Smooth muscle cell (in vitro differentiated cells): ENCODE measurements at regions not wholly inside any gene's neighbourhood (a gene's known extent, or its start where the extent isn't known, plus 50 kb on each side); places are given as distances from the start of the nearest gene placed in this dataset.
A peak's percentile ranks its signal among the peaks of the same experiment; 100 is the strongest.

Source experiments
- DNase-seq: peaks from one replicate; lab custom pipeline; 2025; ENCODE audit not compliant: unreplicated experiment; lab: John Stamatoyannopoulos, UW
- H2AFZ ChIP-seq: fragments of 200-600 bp; sonication (generic); 2 replicates; pipeline ENCODE4 v1.6.0; 2016; ENCODE audit warnings: antibody characterized with exemption, low read depth, mild to moderate bottlenecking
- H3F3A ChIP-seq: fragments of 200-600 bp; sonication (generic); 2 replicates; pipeline ENCODE4 v1.6.0; 2017; ENCODE audit warnings: antibody characterized with exemption, low read depth
- H3K27ac ChIP-seq: fragments of 200-600 bp; sonication (generic); 2 replicates; pipeline ENCODE4 v1.5.1; 2016; ENCODE audit warnings: low read depth, mild to moderate bottlenecking
- H3K27me3 ChIP-seq: fragments of 200-600 bp; sonication (generic); 2 replicates; pipeline ENCODE4 v1.6.1; 2016; ENCODE audit warnings: low read depth, mild to moderate bottlenecking
- H3K36me3 ChIP-seq: fragments of 200-600 bp; sonication (generic); 2 replicates; pipeline ENCODE4 v1.5.1; 2016; ENCODE audit warnings: low read depth
- H3K4me1 ChIP-seq: fragments of 200-600 bp; sonication (generic); 2 replicates; pipeline ENCODE4 v1.5.1; 2016; ENCODE audit warnings: low read depth
- H3K4me2 ChIP-seq: fragments of 200-600 bp; sonication (generic); 2 replicates; pipeline ENCODE4 v1.6.0; 2016; ENCODE audit warnings: mild to moderate bottlenecking
- H3K4me3 ChIP-seq: fragments of 200-600 bp; sonication (generic); 2 replicates; pipeline ENCODE4 v1.5.1; 2016; ENCODE audit warnings: mild to moderate bottlenecking
- H3K79me2 ChIP-seq: fragments of 200-600 bp; sonication (generic); 2 replicates; pipeline ENCODE4 v1.6.0; 2016; ENCODE audit warnings: low read depth, mild to moderate bottlenecking
- H3K9ac ChIP-seq: fragments of 200-600 bp; sonication (generic); 2 replicates; pipeline ENCODE4 v1.6.0; 2016; ENCODE audit warnings: low read depth
- H3K9me3 ChIP-seq: fragments of 200-600 bp; sonication (generic); replicated peaks from 2 replicates; pipeline ENCODE4 v1.5.1; 2016; ENCODE audit warnings: low read depth
- H4K20me1 ChIP-seq: fragments of 200-600 bp; sonication (generic); 2 replicates; pipeline ENCODE4 v1.6.0; 2016; ENCODE audit warnings: low read depth
- WGBS: methylation state at CpG from one replicate; pipeline ENCODE4 v1.1.7; 2016; ENCODE audit warnings: low lambda C conversion rate; 5-methylcytosine and 5-hydroxymethylcytosine counted together
- TF ChIP-seq, protein P1 (sequence below): fragments of 200-600 bp; sonication (generic); IDR thresholded peaks from 2 replicates; pipeline ENCODE4 v1.5.1; 2017; ENCODE audit warnings: borderline replicate concordance, mild to moderate bottlenecking, antibody characterized with exemption; ENCODE audit not compliant: insufficient read depth, poor library complexity, severe bottlenecking

DNA sequence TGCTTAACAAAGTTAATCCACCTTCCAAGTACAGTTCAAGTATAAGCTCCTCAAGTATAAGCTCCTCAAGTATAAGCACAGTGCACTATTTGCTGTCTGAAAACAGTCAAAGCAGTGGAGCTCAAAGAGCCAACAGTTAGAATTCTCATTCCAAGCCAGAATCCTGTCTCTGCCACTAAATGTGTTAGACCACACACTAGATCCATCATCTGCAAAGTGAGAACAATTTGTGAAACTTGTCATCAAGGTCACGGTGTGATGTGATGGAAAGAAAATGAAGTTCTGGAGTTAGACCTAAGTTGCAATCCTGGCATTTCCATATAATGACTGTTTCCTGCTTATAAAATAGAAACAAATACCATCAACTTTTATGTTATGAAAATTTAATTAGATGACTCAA lies 602.5 kb downstream of the TNS3 start:
- H3K4me3 ChIP-seq, result no peak overlapping the region
- no peaks in the 10 kb centered on the region for H3K4me1 ChIP-seq
- DNase-seq, result no peak
- H3K4me2 ChIP-seq, result no peak overlapping the region
- no peaks in the 10 kb centered on the region for H3K79me2 ChIP-seq
- H4K20me1 ChIP-seq, result no peaks in the 10 kb centered on the region
- TF ChIP-seq, protein P1, sequence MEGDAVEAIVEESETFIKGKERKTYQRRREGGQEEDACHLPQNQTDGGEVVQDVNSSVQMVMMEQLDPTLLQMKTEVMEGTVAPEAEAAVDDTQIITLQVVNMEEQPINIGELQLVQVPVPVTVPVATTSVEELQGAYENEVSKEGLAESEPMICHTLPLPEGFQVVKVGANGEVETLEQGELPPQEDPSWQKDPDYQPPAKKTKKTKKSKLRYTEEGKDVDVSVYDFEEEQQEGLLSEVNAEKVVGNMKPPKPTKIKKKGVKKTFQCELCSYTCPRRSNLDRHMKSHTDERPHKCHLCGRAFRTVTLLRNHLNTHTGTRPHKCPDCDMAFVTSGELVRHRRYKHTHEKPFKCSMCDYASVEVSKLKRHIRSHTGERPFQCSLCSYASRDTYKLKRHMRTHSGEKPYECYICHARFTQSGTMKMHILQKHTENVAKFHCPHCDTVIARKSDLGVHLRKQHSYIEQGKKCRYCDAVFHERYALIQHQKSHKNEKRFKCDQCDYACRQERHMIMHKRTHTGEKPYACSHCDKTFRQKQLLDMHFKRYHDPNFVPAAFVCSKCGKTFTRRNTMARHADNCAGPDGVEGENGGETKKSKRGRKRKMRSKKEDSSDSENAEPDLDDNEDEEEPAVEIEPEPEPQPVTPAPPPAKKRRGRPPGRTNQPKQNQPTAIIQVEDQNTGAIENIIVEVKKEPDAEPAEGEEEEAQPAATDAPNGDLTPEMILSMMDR, result no peak
- 100% methylated on average over 1 of the region's 1 CpG for WGBS
- no peak overlapping the region for H3K27ac ChIP-seq
- no peak overlapping the region for H3K9ac ChIP-seq
- H3F3A ChIP-seq, result no peaks in the 10 kb centered on the region
- H3K27me3 ChIP-seq, result no peaks in the 10 kb centered on the region
- H2AFZ ChIP-seq, result no peak overlapping the region
- H3K36me3 ChIP-seq, result no peaks in the 10 kb centered on the region
- H3K9me3 ChIP-seq, result no peaks in the 10 kb centered on the region

GRCh38 chr7:46975493-46975892 lies 606.4 kb downstream of the TNS3 start:
- H3F3A ChIP-seq, result peaks cover 7% of the 10 kb centered on the region
- no peak overlapping the region for H2AFZ ChIP-seq
- no peaks in the 10 kb centered on the region for H3K9me3 ChIP-seq
- TF ChIP-seq, protein P1, result no peak
- no peaks in the 10 kb centered on the region for H3K79me2 ChIP-seq
- H3K4me3 ChIP-seq, result no peak overlapping the region
- DNase-seq, result no peak
- H3K9ac ChIP-seq, result no peak overlapping the region
- no peaks in the 10 kb centered on the region for H3K36me3 ChIP-seq
- H3K4me2 ChIP-seq, result no peak overlapping the region
- H3K4me1 ChIP-seq, result no peaks in the 10 kb centered on the region
- no peaks in the 10 kb centered on the region for H3K27me3 ChIP-seq
- WGBS, result 90% methylated on average over 2 of the region's 2 CpGs
- H4K20me1 ChIP-seq, result no peaks in the 10 kb centered on the region
- H3K27ac ChIP-seq, result no peak overlapping the region

GRCh38 chr7:46972205-46972604 lies 609.7 kb downstream of the TNS3 start:
- H3K9me3 ChIP-seq, result peaks cover 5% of the 10 kb centered on the region
- H3K4me1 ChIP-seq, result no peaks in the 10 kb centered on the region
- peaks cover 7% of the 10 kb centered on the region for H3F3A ChIP-seq
- TF ChIP-seq, protein P1, result no peak
- H3K9ac ChIP-seq, result no peak overlapping the region
- no peaks in the 10 kb centered on the region for H4K20me1 ChIP-seq
- peak overlapping the region; percentile 51 for H3K27ac ChIP-seq
- no peaks in the 10 kb centered on the region for H3K79me2 ChIP-seq
- H3K27me3 ChIP-seq, result no peaks in the 10 kb centered on the region
- 44% methylated on average over 3 of the region's 3 CpGs for WGBS
- no peak overlapping the region for H2AFZ ChIP-seq
- no peak overlapping the region for H3K4me3 ChIP-seq
- H3K36me3 ChIP-seq, result no peaks in the 10 kb centered on the region
- no peak overlapping the region for H3K4me2 ChIP-seq
- DNase-seq, result no peak

DNA sequence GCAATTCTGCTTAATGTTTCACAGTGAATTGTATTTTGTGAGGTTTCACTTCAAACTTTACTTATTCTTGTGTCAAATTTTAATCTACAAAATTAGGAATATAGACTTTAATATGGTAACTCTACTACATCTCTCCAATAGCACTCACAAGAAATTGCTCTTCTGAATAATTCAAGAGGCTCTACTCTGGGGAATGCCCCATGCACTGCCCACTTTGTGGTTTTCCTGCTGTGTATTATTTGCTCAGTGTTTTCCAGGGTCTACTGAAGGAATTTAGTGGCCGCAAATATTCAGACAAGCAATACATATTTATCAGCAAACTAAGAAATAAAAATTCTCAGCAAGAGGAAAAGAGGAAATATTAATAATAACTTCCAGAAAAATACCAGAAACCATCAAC lies 611.4 kb downstream of the TNS3 start:
- H3K36me3 ChIP-seq, result no peaks in the 10 kb centered on the region
- no peak overlapping the region for H3K4me2 ChIP-seq
- no peaks in the 10 kb centered on the region for H4K20me1 ChIP-seq
- 93% methylated on average over 1 of the region's 1 CpG for WGBS
- no peak overlapping the region for H3K4me3 ChIP-seq
- H3F3A ChIP-seq, result peaks cover 7% of the 10 kb centered on the region
- H3K9me3 ChIP-seq, result peaks cover 16% of the 10 kb centered on the region
- no peak for DNase-seq
- H3K79me2 ChIP-seq, result no peaks in the 10 kb centered on the region
- no peak overlapping the region for H3K27ac ChIP-seq
- TF ChIP-seq, protein P1, result no peak
- H3K9ac ChIP-seq, result no peak overlapping the region
- H2AFZ ChIP-seq, result no peak overlapping the region
- no peaks in the 10 kb centered on the region for H3K4me1 ChIP-seq
- H3K27me3 ChIP-seq, result no peaks in the 10 kb centered on the region
